Mesodermal cell (in vitro differentiated cells): ENCODE measurements at regions not wholly inside any gene's neighbourhood (a gene's known extent, or its start where the extent isn't known, plus 50 kb on each side); places are given as distances from the start of the nearest gene placed in this dataset.

Experiments used
- H3K27ac ChIP-seq: 2 replicates; pipeline ENCODE4 v1.7.0; 2013; ENCODE audit warnings: mild to moderate bottlenecking, low read depth, low read length, moderate library complexity; ENCODE audit not compliant: severe bottlenecking
- H3K36me3 ChIP-seq: 2 replicates; pipeline ENCODE4 v1.7.1; 2013; ENCODE audit warnings: mild to moderate bottlenecking, low read length, moderate library complexity; ENCODE audit not compliant: control insufficient read depth, insufficient read depth
- H3K4me1 ChIP-seq: one replicate; pipeline ENCODE4 v1.7.1; 2013; ENCODE audit warnings: mild to moderate bottlenecking, low read length; ENCODE audit not compliant: insufficient read depth, control insufficient read depth, poor library complexity, severe bottlenecking
- H3K4me3 ChIP-seq: 2 replicates; pipeline ENCODE4 v1.7.0; 2013; ENCODE audit warnings: low read length, control low read depth, mild to moderate bottlenecking; ENCODE audit not compliant: insufficient read depth, poor library complexity, severe bottlenecking; ENCODE audit errors: extremely low read depth
- H3K9me3 ChIP-seq: 2 replicates; pipeline ENCODE4 v1.7.1; 2013; ENCODE audit warnings: mild to moderate bottlenecking, low read length, moderate library complexity; ENCODE audit not compliant: control insufficient read depth
- WGBS, 2 experiments: methylation state at CpG; one replicate each; pipeline ENCODE4 v1.1.5; 2013; ENCODE audit warnings: missing lambda C conversion rate in 2 of 2; ENCODE audit not compliant: insufficient coverage in 2 of 2; 5-methylcytosine and 5-hydroxymethylcytosine counted together

DNA sequence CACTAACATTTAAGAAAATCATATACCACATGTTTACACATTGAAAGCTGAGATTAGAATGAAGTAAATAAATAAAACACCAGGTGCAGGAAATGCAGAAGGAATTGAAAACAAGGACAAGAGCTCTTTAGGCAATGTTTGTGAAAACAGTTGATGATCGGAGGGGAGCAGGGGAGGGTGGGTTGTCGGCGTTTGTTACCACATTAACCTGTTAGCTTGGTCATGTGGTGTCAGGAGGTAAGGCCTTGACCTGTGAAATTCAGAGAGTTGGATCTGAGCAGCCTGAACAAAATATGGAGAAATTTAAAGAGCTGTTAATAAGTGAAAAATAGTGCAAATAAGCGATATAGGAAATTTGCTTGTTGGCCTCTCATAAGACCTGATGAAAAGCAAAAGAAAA, 759.9 kb downstream of the PDHA2 start:
- no peaks in the 10 kb centered on the region for H3K36me3 ChIP-seq
- H3K4me3 ChIP-seq, result no peak overlapping the region
- H3K9me3 ChIP-seq, result no peaks in the 10 kb centered on the region
- 85 to 92% methylated on average over 3 of the region's 4 CpGs for WGBS, 2 experiments
- H3K4me1 ChIP-seq, result no peaks in the 10 kb centered on the region
- no peak overlapping the region for H3K27ac ChIP-seq

DNA sequence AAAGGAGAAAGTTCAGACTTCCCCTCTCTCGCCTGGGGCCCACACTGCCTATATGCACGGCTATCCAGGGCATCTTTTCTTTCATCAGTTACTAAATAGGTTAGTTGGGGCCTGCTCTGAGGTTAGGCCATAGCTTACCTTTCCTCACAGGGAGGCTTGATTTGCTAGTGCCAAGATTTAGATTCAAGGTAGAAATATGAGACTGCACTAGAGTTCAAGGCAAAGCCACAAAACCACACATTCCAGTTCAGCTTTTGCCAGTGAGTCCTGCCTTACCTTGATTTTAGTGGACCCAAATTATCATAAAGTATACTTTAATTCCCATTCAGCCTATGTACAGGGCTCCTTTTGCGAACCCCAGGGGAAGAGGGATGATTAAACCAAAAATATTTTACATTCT, 762.8 kb downstream of the PDHA2 start:
- H3K9me3 ChIP-seq, result no peaks in the 10 kb centered on the region
- no peaks in the 10 kb centered on the region for H3K4me1 ChIP-seq
- no peak overlapping the region for H3K4me3 ChIP-seq
- no peaks in the 10 kb centered on the region for H3K36me3 ChIP-seq
- no peak overlapping the region for H3K27ac ChIP-seq
- no CpG with 5 or more reads among the region's 3 CpGs for WGBS, 2 experiments

DNA sequence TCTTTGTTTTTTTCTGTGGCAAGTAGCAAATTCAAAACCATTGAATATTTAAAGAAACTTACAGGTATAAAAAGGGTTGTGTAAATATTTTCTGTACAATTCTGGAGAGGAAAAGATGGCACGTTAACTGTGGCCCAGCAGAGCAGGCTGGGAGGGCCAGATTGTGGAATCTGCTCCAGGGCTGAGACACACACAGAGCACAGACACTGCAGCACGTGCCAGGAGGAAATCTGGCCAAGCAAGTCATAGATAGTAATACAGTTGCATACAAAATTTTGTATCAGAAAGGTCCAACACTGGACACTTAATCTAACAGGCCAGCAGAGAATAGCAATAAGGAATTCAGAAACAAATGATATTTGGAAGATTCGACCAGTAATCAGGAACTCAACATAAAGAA, 763.7 kb downstream of the PDHA2 start:
- 100% methylated on average over 1 of the region's 3 CpGs; no CpG with 5 or more reads in 1 of the 2 experiments for WGBS, 2 experiments
- Histone ChIP-seq H3K36me3 (no peaks in the 10 kb centered on the region), H3K9me3 (no peaks in the 10 kb centered on the region), H3K4me1 (no peaks in the 10 kb centered on the region), H3K27ac (no peak overlapping the region), H3K4me3 (no peak overlapping the region)

DNA sequence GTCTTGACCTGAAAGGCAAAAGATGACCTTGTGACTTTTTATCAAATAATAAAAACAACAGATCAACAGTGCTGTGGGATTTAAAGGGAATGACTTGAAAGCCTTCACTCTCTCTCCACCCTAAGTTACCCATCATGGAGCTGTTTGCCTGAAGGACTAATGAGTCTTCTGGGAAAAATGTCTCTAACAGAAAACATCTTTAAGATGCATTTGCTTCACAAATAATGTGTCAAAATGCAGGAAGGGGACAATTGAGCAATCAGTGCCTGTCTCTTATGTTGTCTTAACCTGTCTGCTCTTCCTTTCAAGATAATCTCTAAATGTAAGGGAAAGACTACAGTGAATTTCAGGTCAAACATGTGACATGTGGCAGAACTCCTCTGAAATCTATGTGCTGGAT, 766.6 kb downstream of the PDHA2 start:
- H3K36me3 ChIP-seq, result no peaks in the 10 kb centered on the region
- H3K4me1 ChIP-seq, result no peaks in the 10 kb centered on the region
- H3K27ac ChIP-seq, result no peak overlapping the region
- H3K4me3 ChIP-seq, result no peak overlapping the region
- H3K9me3 ChIP-seq, result no peaks in the 10 kb centered on the region

DNA sequence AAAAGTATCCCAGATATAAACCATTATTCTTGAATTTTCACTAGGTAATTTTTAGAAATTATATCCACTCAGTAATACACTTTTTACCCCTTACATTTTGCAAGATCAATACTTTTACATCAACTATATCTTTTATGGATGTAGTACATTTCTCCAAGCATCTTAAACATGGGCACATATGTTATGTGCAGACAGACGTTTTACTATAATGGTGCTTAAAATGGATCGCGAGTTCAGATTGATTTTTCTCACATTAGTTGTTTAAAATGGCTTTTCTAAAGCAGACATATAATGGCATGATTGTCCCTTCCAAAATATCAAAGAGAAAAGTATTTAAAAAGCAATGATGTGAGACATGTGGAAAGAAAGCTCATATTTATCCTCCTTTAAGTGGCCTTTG, 786.1 kb downstream of the PDHA2 start:
- H3K4me1 ChIP-seq, result no peaks in the 10 kb centered on the region
- no peaks in the 10 kb centered on the region for H3K9me3 ChIP-seq
- H3K36me3 ChIP-seq, result no peaks in the 10 kb centered on the region
- WGBS, 2 experiments, result 83% methylated on average over 2 of the region's 3 CpGs; no CpG with 5 or more reads in 1 of the 2 experiments
- no peak overlapping the region for H3K4me3 ChIP-seq
- H3K27ac ChIP-seq, result no peak overlapping the region

DNA sequence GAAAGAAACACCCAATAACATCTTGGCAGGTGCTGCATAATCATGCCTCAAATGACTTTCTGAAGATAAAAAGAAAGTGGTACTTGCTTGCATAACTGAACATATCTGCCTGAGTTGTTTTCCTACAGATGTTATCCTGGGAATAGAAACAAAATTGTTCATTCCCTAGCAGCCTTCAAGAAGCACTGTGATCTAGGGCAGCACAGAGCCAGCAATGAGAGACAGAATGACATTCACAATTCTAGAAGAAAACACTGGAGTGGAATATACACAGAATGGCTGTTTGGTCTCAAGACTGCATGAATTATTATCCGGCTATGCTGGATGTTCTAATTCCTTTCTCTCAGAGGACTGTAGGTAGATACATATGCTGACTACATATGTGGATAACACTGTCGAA, 790.9 kb downstream of the PDHA2 start:
- no peak overlapping the region for H3K4me3 ChIP-seq
- no peak overlapping the region for H3K27ac ChIP-seq
- no peaks in the 10 kb centered on the region for H3K4me1 ChIP-seq
- no peaks in the 10 kb centered on the region for H3K36me3 ChIP-seq
- no peaks in the 10 kb centered on the region for H3K9me3 ChIP-seq
- no CpG with 5 or more reads among the region's 2 CpGs for WGBS, 2 experiments

DNA sequence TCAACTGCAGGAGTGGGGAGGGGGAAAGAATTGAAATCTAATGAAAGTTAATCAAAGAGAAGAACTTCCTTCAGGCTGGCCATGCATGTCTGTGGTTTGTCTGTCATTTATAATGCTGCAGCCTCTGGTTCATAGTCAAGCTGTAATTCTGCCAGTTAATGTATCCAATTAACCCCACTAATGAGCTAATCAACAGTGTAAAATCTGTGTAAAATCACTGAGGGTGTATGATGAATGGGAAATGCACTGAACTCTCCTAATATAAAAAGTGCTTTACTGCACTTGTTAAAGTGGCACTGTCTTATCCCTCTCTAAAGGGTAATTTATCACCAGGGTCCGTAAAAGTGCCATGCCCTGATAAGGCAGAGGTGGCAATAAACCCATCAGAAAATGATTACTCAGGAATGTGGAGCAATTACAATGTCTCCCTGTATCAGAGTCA, 798.1 kb downstream of the PDHA2 start:
- 80% methylated on average over 1 of the region's 1 CpG; no CpG with 5 or more reads in 1 of the 2 experiments for WGBS, 2 experiments
- peaks cover 4% of the 10 kb centered on the region for H3K4me1 ChIP-seq
- no peak overlapping the region for H3K4me3 ChIP-seq
- H3K9me3 ChIP-seq, result no peaks in the 10 kb centered on the region
- no peaks in the 10 kb centered on the region for H3K36me3 ChIP-seq
- H3K27ac ChIP-seq, result no peak overlapping the region

DNA sequence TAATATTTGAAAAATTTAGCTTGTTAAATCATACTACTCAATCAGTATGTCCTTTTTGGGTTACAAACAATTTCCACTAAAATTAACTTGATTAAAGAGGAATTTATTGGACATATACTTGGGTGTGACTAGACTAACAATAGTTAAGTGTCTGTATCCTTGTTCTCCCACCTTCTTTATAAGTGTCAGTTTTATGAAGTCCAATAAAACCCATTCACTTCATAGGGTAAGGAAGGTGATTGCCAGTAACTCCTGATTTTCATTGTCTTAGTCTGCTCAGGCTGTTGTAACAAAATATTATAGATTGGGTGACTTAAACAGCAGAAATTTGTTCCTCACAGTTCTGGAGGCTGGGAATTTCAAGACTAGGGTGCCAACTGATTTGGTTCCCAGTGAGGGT, 800.0 kb downstream of the PDHA2 start:
- H3K4me3 ChIP-seq, result no peak overlapping the region
- H3K4me1 ChIP-seq, result peaks cover 4% of the 10 kb centered on the region
- no peak overlapping the region for H3K27ac ChIP-seq
- H3K9me3 ChIP-seq, result no peaks in the 10 kb centered on the region
- H3K36me3 ChIP-seq, result no peaks in the 10 kb centered on the region

DNA sequence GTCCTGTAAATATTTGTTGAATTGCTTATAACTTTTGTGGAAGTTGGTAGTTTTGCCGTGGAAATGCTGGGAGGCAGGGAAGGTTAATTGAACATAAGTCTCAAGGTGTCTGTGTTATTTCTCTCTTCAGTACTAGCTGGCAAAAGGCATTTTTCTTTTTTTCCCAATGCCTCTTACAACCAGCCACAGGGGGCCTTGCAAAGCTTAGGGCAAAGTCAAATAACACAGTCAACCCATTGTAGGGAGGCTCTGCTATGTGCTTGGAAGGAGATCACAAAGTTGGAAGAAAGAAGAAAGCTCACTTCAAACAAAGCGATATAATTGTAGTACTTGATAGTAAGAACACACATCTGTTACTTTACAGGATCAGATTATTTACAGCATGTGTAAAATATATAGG, 802.6 kb downstream of the PDHA2 start:
- H3K4me3 ChIP-seq, result no peak overlapping the region
- no peaks in the 10 kb centered on the region for H3K4me1 ChIP-seq
- no CpG with 5 or more reads among the region's 2 CpGs for WGBS, 2 experiments
- no peaks in the 10 kb centered on the region for H3K36me3 ChIP-seq
- H3K27ac ChIP-seq, result no peak overlapping the region
- no peaks in the 10 kb centered on the region for H3K9me3 ChIP-seq

DNA sequence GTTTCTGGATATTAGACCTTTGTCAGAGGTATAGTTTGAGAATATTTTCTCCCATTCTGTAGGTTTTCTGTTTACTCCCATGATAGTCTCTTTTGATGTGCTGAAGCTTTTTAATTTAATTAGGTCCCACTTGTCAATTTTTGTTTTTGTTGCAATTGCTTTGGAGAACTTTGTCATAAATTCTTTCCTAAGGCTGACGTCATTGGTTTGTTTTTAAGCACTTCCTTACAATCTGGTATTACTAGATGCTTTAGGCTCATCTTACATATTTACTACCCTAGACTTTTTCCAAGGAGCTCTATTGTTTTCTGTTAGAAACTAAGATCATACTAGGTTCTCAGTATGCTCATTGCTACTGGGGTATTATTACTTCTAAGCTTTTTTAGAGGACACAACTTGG, 806.3 kb downstream of the PDHA2 start:
- WGBS, 2 experiments, result no CpG with 5 or more reads among the region's 1 CpG
- peaks cover 14% of the 10 kb centered on the region for H3K4me1 ChIP-seq
- H3K36me3 ChIP-seq, result no peaks in the 10 kb centered on the region
- no peak overlapping the region for H3K27ac ChIP-seq
- no peaks in the 10 kb centered on the region for H3K9me3 ChIP-seq
- no peak overlapping the region for H3K4me3 ChIP-seq

DNA sequence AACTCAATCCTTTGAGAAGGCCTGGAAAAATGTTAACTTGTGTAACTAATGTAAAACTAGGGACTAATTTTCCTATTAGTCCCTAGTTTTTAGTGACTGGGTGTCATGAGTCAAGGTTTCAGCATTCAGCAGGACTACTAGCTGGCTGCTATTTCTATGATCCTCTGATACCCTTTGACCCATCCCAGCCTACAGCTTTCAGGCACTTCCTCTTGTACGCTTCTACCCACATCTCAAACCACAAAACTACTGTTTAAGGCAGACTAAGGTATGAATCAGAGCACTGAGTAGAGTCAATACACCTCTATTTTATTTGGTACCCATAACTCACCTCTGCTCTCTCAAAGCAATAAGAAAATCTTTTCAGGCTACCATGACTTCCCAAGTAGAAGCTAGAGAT, 809.6 kb downstream of the PDHA2 start:
- H3K4me1 ChIP-seq, result peaks cover 14% of the 10 kb centered on the region
- peaks cover 5% of the 10 kb centered on the region for H3K9me3 ChIP-seq
- H3K4me3 ChIP-seq, result no peak overlapping the region
- H3K36me3 ChIP-seq, result no peaks in the 10 kb centered on the region
- peak overlapping the region; percentile 58 for H3K27ac ChIP-seq
- 0 to 33% methylated on average over 1 of the region's 1 CpG for WGBS, 2 experiments

DNA sequence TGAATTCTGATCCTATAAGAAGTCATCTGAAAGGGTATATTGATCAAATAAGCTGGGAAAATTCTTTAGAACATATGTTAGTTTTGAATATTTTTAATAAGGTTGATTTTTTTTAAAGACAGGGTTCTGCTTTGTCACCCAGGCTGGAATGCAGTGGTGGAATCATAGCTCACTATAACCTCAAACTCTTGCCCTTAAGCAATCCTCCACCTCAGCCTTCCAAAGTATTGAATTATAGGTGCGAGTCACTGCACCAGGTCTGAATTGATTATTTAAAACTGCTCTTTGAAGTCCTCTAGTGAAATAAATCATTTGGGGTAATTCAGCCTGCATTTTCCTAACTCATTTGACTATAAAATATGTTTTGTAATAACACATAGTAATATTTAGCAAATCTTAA, 812.3 kb downstream of the PDHA2 start:
- Histone ChIP-seq H3K4me3 (no peak overlapping the region), H3K4me1 (peaks cover 14% of the 10 kb centered on the region), H3K36me3 (no peaks in the 10 kb centered on the region), H3K27ac (no peak overlapping the region), H3K9me3 (peaks cover 5% of the 10 kb centered on the region)
- WGBS, 2 experiments, result no CpG with 5 or more reads among the region's 1 CpG
